ENCODE measurements at regions not wholly inside any gene's neighbourhood (a gene's known extent, or its start where the extent isn't known, plus 50 kb on each side); places are given as distances from the start of the nearest gene placed in this dataset.

DNA sequence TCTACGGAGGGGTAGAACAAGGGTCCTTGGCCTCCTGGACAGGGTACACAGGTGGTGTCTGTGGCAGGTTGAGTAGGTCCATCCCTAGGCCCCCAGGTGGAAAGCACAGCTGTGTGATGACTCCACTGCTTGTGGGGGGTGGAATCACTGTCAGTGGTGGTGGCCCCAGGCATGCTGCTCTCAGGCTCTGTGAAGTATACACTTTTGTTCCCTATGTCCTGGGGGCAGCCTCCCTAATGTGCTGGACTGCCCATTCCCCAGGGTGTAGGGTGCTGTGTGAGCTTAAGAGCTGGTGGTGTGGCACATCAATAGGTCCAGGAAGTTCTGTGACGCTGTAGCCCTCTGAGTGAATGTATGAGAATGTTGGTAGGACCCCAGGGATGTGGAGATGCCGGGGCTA lies 197.2 kb upstream of the SLC10A2 start:
- Histone ChIP-seq H3K79me1 (ENCODE audit: low read depth, low read length) (no peaks in the 10 kb centered on the region), H4K20me1 (replicated peaks in 1 of 2; ENCODE audit: control insufficient read depth in 1 of 2, insufficient read depth in 2 of 2, low read length in 2 of 2) (no peaks in the 10 kb centered on the region), H2AFZ (ENCODE audit: low read length) (no peak overlapping the region), H2AK5ac (ENCODE audit: low read depth, low read length) (no peak overlapping the region), H3K79me2 (ENCODE audit: control insufficient read depth in 1 of 2, insufficient read depth in 2 of 2, low read length in 2 of 2) (no peaks in the 10 kb centered on the region), H4K8ac (ENCODE audit: extremely low read depth, insufficient read depth, low read length) (no peak overlapping the region), H3K18ac (ENCODE audit: extremely low read depth, low read length) (no peak overlapping the region), H3K23ac (ENCODE audit: insufficient read length) (no peak overlapping the region), H3K4me1 (replicated peaks in 1 of 4; ENCODE audit: control insufficient read depth in 3 of 4, insufficient read depth in 4 of 4, low read length in 3 of 4) (no peaks in the 10 kb centered on the region), H3K36me3 (ENCODE audit: control insufficient read depth in 2 of 4, insufficient read depth in 4 of 4, low read length in 3 of 4) (no peaks in the 10 kb centered on the region), H2BK15ac (ENCODE audit: low read length) (no peak overlapping the region), H3K4ac (replicated peaks; ENCODE audit: insufficient read length, low read depth, low read length) (no peak overlapping the region), H3K4me2 (ENCODE audit: insufficient read depth in 1 of 2, low read depth in 2 of 2, low read length in 2 of 2) (no peak overlapping the region), H3K27me3 (replicated peaks in 1 of 4; ENCODE audit: control insufficient read depth in 3 of 4, extremely low read depth in 1 of 4, insufficient read depth in 3 of 4, low read length in 3 of 4) (peaks cover 0 to 1% (median 0%) of the 10 kb centered on the region in 4 experiments; a peak in 1 of 7 replicates), H2BK120ac (replicated peaks; ENCODE audit: low read depth, low read length) (no peak overlapping the region), H3K4me3 (ENCODE audit: extremely low read depth in 1 of 4, insufficient read depth in 2 of 4, low read depth in 3 of 4, low read length in 4 of 4) (no peak overlapping the region), H3K9ac (replicated peaks in 1 of 4; ENCODE audit: extremely low read depth in 1 of 4, low read depth in 3 of 4, low read length in 3 of 4) (no peak overlapping the region), H2BK12ac (ENCODE audit: low read depth, low read length) (no peak overlapping the region), H4K91ac (replicated peaks; ENCODE audit: insufficient read length, low read length) (no peak overlapping the region), H3K23me2 (ENCODE audit: low read depth, low read length) (no peaks in the 10 kb centered on the region), H2BK20ac (ENCODE audit: low read length) (no peak overlapping the region), H3K56ac (replicated peaks; ENCODE audit: insufficient read length, low read depth, low read length) (no peak overlapping the region), H2BK5ac (ENCODE audit: low read depth, low read length) (no peak overlapping the region), H3K27ac (ENCODE audit: low read depth, low read length) (no peak overlapping the region), H4K5ac (ENCODE audit: insufficient read length, low read depth, low read length) (no peak overlapping the region), H3K14ac (ENCODE audit: insufficient read length) (no peak overlapping the region), H3K9me3 (ENCODE audit: insufficient read depth in 2 of 2, low read depth in 1 of 2, low read length in 1 of 2) (peaks cover 6 to 8% of the 10 kb centered on the region in 2 experiments; a peak in 3 of 4 replicates)
- ChIA-PET POLR2A (ENCODE audit: partially characterized antibody) (no interaction called here), CTCF (ENCODE audit: partially characterized antibody) (interaction anchor here (1.2 kb wide), 1 partner anchor 35 kb away, joined by 4 read pairs; no protein-coding TSS in a partner anchor)
- FAIRE-seq (no peak), DNase-seq (ENCODE audit: low read depth in 1 of 2, low spot score in 2 of 2) (no peak)
- TF ChIP-seq EZH2 (IDR thresholded peaks at IDR 0.05; ENCODE audit: low read depth, low read length, severe bottlenecking) (no peak), SAP30 (IDR thresholded peaks at IDR 0.05; ENCODE audit: insufficient read depth, insufficient replicate concordance, low read length) (no peak), FOSL1 (IDR thresholded peaks at IDR 0.05; ENCODE audit: insufficient read depth, low read depth, low read length) (no peak), TEAD4 (IDR thresholded peaks at IDR 0.05; ENCODE audit: low read depth, low read length) (no peak), HDAC2 (IDR thresholded peaks at IDR 0.05; ENCODE audit: borderline replicate concordance in 1 of 2, low read depth in 2 of 2, low read length in 2 of 2) (no peak)
- WGBS, 2 experiments (ENCODE audit: extremely low coverage in 1 of 2, insufficient coverage in 1 of 2, insufficient read length in 1 of 2, insufficient replicate concordance in 2 of 2, low coverage in 1 of 2, low lambda C conversion rate in 2 of 2, missing lambda C conversion rate in 1 of 2) = 83% methylated on average over 3 of the region's 3 CpGs; no CpG with 5 or more reads in 1 of the 2 experiments
